Stimulated activated naive CD8-positive, alpha-beta T cell treated with anti-CD3 and anti-CD28 coated beads, Interleukin-15, Interleukin-2, amounts not matched to agents 100 ng/mL and 50 ng/mL, for 24 hours (primary cell): ENCODE measurements at regions not wholly inside any gene's neighbourhood (a gene's known extent, or its start where the extent isn't known, plus 50 kb on each side); places are given as distances from the start of the nearest gene placed in this dataset.

Experiments
- H3K27ac Mint-ChIP-seq: one replicate; pipeline ENCODE4 v1.8.0; 2021; ENCODE audit warnings: mild to moderate bottlenecking, mixed read lengths
- H3K27me3 Mint-ChIP-seq: one replicate; pipeline ENCODE4 v1.8.0; 2021; ENCODE audit warnings: mixed read lengths
- H3K36me3 Mint-ChIP-seq: one replicate; pipeline ENCODE4 v1.8.0; 2021; ENCODE audit warnings: low read depth, mixed read lengths
- H3K4me1 Mint-ChIP-seq: one replicate; pipeline ENCODE4 v1.8.0; 2021; ENCODE audit warnings: low read depth, mixed read lengths
- H3K4me3 Mint-ChIP-seq: one replicate; pipeline ENCODE4 v1.8.0; 2021; ENCODE audit warnings: mild to moderate bottlenecking, mixed read lengths
- H3K9me3 Mint-ChIP-seq: one replicate; pipeline ENCODE4 v1.8.0; 2021; ENCODE audit warnings: mixed read lengths

- H3K27ac Mint-ChIP-seq = no peak overlapping the region
- no peak overlapping the region for H3K4me3 Mint-ChIP-seq
- H3K36me3 Mint-ChIP-seq = no peaks in the 10 kb centered on the region
- no peaks in the 10 kb centered on the region for H3K27me3 Mint-ChIP-seq
- no peaks in the 10 kb centered on the region for H3K4me1 Mint-ChIP-seq
- no peaks in the 10 kb centered on the region for H3K9me3 Mint-ChIP-seq
Observed at GRCh38 chr2:5978131-5978751, 286.1 kb downstream of the SOX11 start.

DNA sequence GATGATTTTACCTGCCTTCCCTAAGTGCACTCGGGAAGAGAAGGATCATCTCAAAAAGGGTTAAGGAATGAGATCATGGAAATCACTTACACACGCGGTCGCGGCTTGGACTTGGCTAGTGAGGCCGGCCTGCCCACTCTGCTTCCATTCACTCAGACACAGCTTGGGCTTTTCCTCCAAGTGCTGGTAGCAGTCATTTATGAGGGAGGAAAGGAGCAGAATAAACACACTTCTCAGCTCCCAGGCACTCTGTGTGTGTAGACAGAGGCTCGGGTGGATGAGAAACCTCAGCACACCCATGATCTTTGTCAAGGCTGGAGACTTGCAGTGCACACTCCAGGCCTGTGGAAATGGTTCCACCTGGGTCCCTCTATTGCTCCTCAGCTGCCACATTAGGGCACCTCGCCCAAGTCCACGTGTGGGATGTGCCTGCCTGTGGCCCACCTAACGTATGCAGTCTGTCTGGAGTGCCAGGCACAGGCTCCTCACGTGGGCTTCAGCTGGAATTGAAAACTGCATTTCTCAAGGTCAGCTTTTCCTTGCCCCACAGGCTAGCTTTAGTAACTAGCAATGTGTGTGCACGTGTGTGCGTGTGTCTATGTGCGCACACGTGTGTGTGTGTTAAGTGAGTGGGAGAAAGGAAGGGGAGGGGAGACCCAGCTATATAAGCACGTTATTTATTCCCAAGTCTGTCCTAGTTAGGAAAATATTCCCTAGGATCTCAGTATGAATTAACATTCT, 288.4 kb downstream of the SOX11 start:
- Mint-ChIP-seq H3K27me3 (peaks cover 4% of the 10 kb centered on the region), H3K4me3 (no peak overlapping the region), H3K27ac (no peak overlapping the region), H3K9me3 (no peaks in the 10 kb centered on the region), H3K4me1 (no peaks in the 10 kb centered on the region), H3K36me3 (no peaks in the 10 kb centered on the region)

GRCh38 chr2:5982193-5982902, 290.2 kb downstream of the SOX11 start:
- H3K4me3 Mint-ChIP-seq = no peak overlapping the region
- peaks cover 4% of the 10 kb centered on the region for H3K27me3 Mint-ChIP-seq
- H3K36me3 Mint-ChIP-seq = no peaks in the 10 kb centered on the region
- H3K4me1 Mint-ChIP-seq = no peaks in the 10 kb centered on the region
- H3K9me3 Mint-ChIP-seq = no peaks in the 10 kb centered on the region
- H3K27ac Mint-ChIP-seq = no peak overlapping the region

- H3K4me3 Mint-ChIP-seq = no peak overlapping the region
- no peaks in the 10 kb centered on the region for H3K4me1 Mint-ChIP-seq
- peaks cover 4% of the 10 kb centered on the region for H3K27me3 Mint-ChIP-seq
- H3K9me3 Mint-ChIP-seq = no peaks in the 10 kb centered on the region
- H3K27ac Mint-ChIP-seq = no peak overlapping the region
- H3K36me3 Mint-ChIP-seq = no peaks in the 10 kb centered on the region
Observed at GRCh38 chr2:5982903-5983265, 290.7 kb downstream of the SOX11 start.

- no peaks in the 10 kb centered on the region for H3K9me3 Mint-ChIP-seq
- no peaks in the 10 kb centered on the region for H3K4me1 Mint-ChIP-seq
- peaks cover 4% of the 10 kb centered on the region for H3K27me3 Mint-ChIP-seq
- no peak overlapping the region for H3K4me3 Mint-ChIP-seq
- H3K36me3 Mint-ChIP-seq = no peaks in the 10 kb centered on the region
- no peak overlapping the region for H3K27ac Mint-ChIP-seq
Observed at GRCh38 chr2:5983511-5984272, 291.5 kb downstream of the SOX11 start.

DNA sequence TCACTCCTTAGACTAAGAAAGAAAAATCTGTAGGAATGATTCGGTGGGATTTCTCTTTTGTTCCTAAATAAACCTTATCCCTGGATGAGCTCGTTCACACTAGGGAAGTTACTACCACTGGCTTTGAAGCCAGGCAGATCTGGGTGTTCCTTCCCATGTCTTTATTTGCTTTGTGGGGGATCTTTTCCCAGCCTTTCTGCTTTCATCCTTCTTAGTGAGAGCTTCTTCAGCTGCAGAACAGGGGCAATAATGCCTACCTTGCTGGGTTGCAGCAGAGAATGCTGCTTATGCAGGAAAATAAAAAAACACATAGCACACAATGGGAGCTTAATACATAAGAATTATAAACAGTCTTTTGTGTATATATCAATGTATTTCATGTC, 292.1 kb downstream of the SOX11 start:
- Mint-ChIP-seq H3K9me3 (no peaks in the 10 kb centered on the region), H3K27ac (no peak overlapping the region), H3K27me3 (peaks cover 4% of the 10 kb centered on the region), H3K36me3 (no peaks in the 10 kb centered on the region), H3K4me1 (no peaks in the 10 kb centered on the region), H3K4me3 (no peak overlapping the region)

GRCh38 chr2:5984946-5985345, 292.8 kb downstream of the SOX11 start:
- Mint-ChIP-seq H3K27me3 (peaks cover 4% of the 10 kb centered on the region), H3K9me3 (no peaks in the 10 kb centered on the region), H3K27ac (no peak overlapping the region), H3K4me3 (no peak overlapping the region), H3K4me1 (no peaks in the 10 kb centered on the region), H3K36me3 (no peaks in the 10 kb centered on the region)

GRCh38 chr2:5985536-5986385, 293.6 kb downstream of the SOX11 start:
- H3K9me3 Mint-ChIP-seq = no peaks in the 10 kb centered on the region
- no peak overlapping the region for H3K27ac Mint-ChIP-seq
- H3K27me3 Mint-ChIP-seq = peaks cover 4% of the 10 kb centered on the region
- no peak overlapping the region for H3K4me3 Mint-ChIP-seq
- no peaks in the 10 kb centered on the region for H3K36me3 Mint-ChIP-seq
- no peaks in the 10 kb centered on the region for H3K4me1 Mint-ChIP-seq

GRCh38 chr2:5986801-5987787, 294.9 kb downstream of the SOX11 start:
- H3K9me3 Mint-ChIP-seq = no peaks in the 10 kb centered on the region
- H3K36me3 Mint-ChIP-seq = no peaks in the 10 kb centered on the region
- peaks cover 4% of the 10 kb centered on the region for H3K27me3 Mint-ChIP-seq
- no peak overlapping the region for H3K27ac Mint-ChIP-seq
- no peak overlapping the region for H3K4me3 Mint-ChIP-seq
- no peaks in the 10 kb centered on the region for H3K4me1 Mint-ChIP-seq

GRCh38 chr2:5988120-5988519, 295.9 kb downstream of the SOX11 start:
- H3K4me3 Mint-ChIP-seq = no peak overlapping the region
- H3K9me3 Mint-ChIP-seq = no peaks in the 10 kb centered on the region
- no peaks in the 10 kb centered on the region for H3K36me3 Mint-ChIP-seq
- H3K4me1 Mint-ChIP-seq = no peaks in the 10 kb centered on the region
- peaks cover 4% of the 10 kb centered on the region for H3K27me3 Mint-ChIP-seq
- H3K27ac Mint-ChIP-seq = no peak overlapping the region

DNA sequence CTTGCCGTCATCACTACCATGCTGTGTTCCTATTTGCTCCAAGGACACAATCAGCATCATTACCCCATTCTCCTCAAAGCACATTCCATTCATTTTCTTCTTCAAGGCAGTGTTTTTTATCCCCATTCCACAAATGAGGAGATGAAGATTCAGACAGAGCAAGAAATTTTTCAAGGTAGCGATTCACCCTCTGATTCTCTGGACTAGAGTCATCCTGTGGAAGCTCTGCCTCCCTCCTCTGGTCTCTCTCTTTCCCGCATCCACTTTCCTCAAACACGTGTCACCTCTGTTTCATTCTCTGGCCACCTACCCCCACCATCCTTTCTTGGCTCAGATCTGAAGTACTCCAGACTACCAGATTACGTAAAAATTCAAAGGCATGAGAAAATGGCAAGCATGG, 297.9 kb downstream of the SOX11 start:
- no peaks in the 10 kb centered on the region for H3K27me3 Mint-ChIP-seq
- H3K36me3 Mint-ChIP-seq = no peaks in the 10 kb centered on the region
- no peak overlapping the region for H3K27ac Mint-ChIP-seq
- H3K4me3 Mint-ChIP-seq = no peak overlapping the region
- H3K4me1 Mint-ChIP-seq = no peaks in the 10 kb centered on the region
- no peaks in the 10 kb centered on the region for H3K9me3 Mint-ChIP-seq

DNA sequence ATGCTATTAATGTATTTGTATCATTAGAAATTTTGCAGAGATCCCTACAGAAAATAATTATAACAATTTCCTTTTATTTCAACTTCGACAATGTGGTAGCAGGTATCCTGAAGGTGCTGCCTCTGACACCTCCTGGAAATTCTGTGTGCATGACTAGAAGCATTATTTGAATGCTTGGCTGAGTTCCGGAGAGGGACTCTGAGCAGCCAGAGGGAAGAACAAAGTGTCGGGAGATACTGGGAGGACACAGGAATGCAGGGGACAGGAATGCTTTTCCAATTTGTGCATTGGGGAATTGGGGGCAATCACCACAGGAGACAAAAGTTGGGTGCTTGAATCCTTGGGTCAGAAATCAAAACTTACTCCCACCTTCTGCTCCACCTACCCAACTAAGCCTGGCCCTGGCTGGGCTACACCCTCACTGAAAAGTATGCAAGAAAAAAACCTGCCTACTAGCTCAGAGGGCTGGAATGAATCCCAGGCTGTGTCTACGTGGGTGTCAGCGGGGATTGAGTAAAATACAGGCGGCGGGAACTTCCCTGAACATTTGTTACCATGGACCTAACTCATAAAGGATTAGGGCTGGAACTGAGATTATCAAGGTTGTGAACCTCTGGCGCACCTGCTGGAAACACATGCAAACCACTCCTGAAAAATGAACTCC, 299.3 kb downstream of the SOX11 start:
- H3K27me3 Mint-ChIP-seq = peaks cover 5% of the 10 kb centered on the region
- no peak overlapping the region for H3K4me3 Mint-ChIP-seq
- H3K9me3 Mint-ChIP-seq = no peaks in the 10 kb centered on the region
- no peak overlapping the region for H3K27ac Mint-ChIP-seq
- no peaks in the 10 kb centered on the region for H3K4me1 Mint-ChIP-seq
- H3K36me3 Mint-ChIP-seq = no peaks in the 10 kb centered on the region

DNA sequence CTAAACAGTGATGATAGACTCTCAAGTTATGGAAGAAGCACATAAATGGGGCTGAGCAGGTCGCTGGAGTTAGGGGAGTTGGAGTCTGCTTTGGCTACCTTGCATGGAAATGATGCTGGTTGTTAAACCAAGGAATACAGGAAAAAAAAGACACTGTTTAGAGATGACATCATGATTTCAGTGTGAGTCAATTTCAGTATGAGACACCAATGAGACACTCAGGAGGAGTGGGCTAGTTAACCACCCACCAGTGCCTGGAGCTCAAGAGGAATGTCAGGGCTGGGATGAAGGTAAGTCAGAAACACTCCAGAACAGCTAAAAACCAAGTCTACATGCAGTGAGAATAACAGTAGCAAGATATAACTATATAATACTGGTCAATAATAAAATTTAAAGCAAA, 303.6 kb downstream of the SOX11 start:
- no peak overlapping the region for H3K27ac Mint-ChIP-seq
- H3K4me3 Mint-ChIP-seq = no peak overlapping the region
- H3K4me1 Mint-ChIP-seq = no peaks in the 10 kb centered on the region
- no peaks in the 10 kb centered on the region for H3K9me3 Mint-ChIP-seq
- H3K36me3 Mint-ChIP-seq = no peaks in the 10 kb centered on the region
- H3K27me3 Mint-ChIP-seq = peaks cover 5% of the 10 kb centered on the region
